Kidney (tissue), 13 donors: ENCODE measurements at regions not wholly inside any gene's neighbourhood (a gene's known extent, or its start where the extent isn't known, plus 50 kb on each side); places are given as distances from the start of the nearest gene placed in this dataset.

Source experiments
- DNase-seq, 5 donors: peaks; one replicate each; pipeline ENCODE4 v3.0.0-alpha.2; 2013 to 2020
- FAIRE-seq: peaks from 2 replicates; lab custom pipeline; 2012; peaks lifted over from hg19 to GRCh38; lab: Jason Lieb, UNC
- H3K27ac ChIP-seq, 2 donors: one replicate each; pipeline ENCODE4 v1.7.0; 2013; ENCODE audit warnings: low read depth in 2 of 2, low read length in 2 of 2, inconsistent platforms in 1 of 2
- H3K27me3 ChIP-seq: one replicate; pipeline ENCODE4 v1.7.1; 2013; ENCODE audit warnings: low read length, inconsistent platforms; ENCODE audit not compliant: control insufficient read depth, insufficient read depth
- H3K36me3 ChIP-seq, 3 donors: one replicate each; pipeline versions ENCODE4 v1.7.0 to v1.7.1; 2013; ENCODE audit warnings: low read length in 3 of 3, control low read depth in 1 of 3, inconsistent platforms in 1 of 3; ENCODE audit not compliant: insufficient read depth in 3 of 3, control insufficient read depth in 2 of 3
- H3K4me1 ChIP-seq, 3 donors: one replicate each; pipeline versions ENCODE4 v1.7.0 to v1.7.1; 2013; ENCODE audit warnings: low read length in 3 of 3, inconsistent platforms in 1 of 3, low read depth in 1 of 3; ENCODE audit not compliant: control insufficient read depth in 2 of 3, insufficient read depth in 2 of 3
- H3K4me3 ChIP-seq, 3 donors: one replicate each; pipeline versions ENCODE4 v1.7.0 to v1.8.1; 2013; ENCODE audit warnings: low read length in 3 of 3, control low read depth in 1 of 3, inconsistent platforms in 1 of 3
- H3K9ac ChIP-seq, 3 donors: one replicate each; pipeline versions ENCODE4 v1.7.0 to v1.7.1; 2013; ENCODE audit warnings: low read length in 3 of 3, control low read depth in 1 of 3, inconsistent platforms in 1 of 3
- H3K9me3 ChIP-seq, 3 donors: one replicate each; pipeline versions ENCODE4 v1.7.0 to v1.7.1; 2013; ENCODE audit warnings: low read length in 3 of 3, control low read depth in 1 of 3, inconsistent platforms in 1 of 3; ENCODE audit not compliant: control insufficient read depth in 2 of 3, insufficient read depth in 1 of 3
- CTCF ChIP-seq: IDR thresholded peaks from 3 replicates; pipeline ENCODE4 v1.5.1; 2012; ENCODE audit warnings: mild to moderate bottlenecking, moderate library complexity, borderline replicate concordance; ENCODE audit not compliant: insufficient read depth; ENCODE audit errors: extremely low read depth
- intact Hi-C: fragments of 100-400 bp; cut with DNase I; formaldehyde crosslinking; loops from one replicate; pipeline ENCODE4 v1.11.1; 2022
- donor health status: control.
- donor health status: control.
- donor health status: control.
- donor health status: control.
- donor health status: control.
- donor health status: DM: yes; HTN: yes; CAD: no.
- donor health status: Normal renal cell carcinoma (clear cell type).

GRCh38 chr2:38154395-38154794 lies 78.4 kb upstream of the CYP1B1 start:
- intact Hi-C loops = no loop called here
- no peak for TF ChIP-seq CTCF
- H3K9ac ChIP-seq = no peak overlapping the region
- H3K4me3 ChIP-seq = no peak overlapping the region
- H3K9me3 ChIP-seq = no peaks in the 10 kb centered on the region
- DNase-seq (no peak), FAIRE-seq (no peak)
- no peaks in the 10 kb centered on the region for H3K36me3 ChIP-seq
- peaks cover 0 to 18% (median 2%) of the 10 kb centered on the region in 3 donors for H3K4me1 ChIP-seq
- H3K27me3 ChIP-seq = no peaks in the 10 kb centered on the region
- H3K27ac ChIP-seq = no peak overlapping the region

GRCh38 chr2:38153476-38154135 lies 77.7 kb upstream of the CYP1B1 start:
- Histone ChIP-seq H3K27me3 (no peaks in the 10 kb centered on the region), H3K27ac (no peak overlapping the region), H3K4me3 (no peak overlapping the region), H3K36me3 (no peaks in the 10 kb centered on the region), H3K9ac (no peak overlapping the region), H3K4me1 (peaks cover 0 to 10% (median 3%) of the 10 kb centered on the region in 3 donors), H3K9me3 (no peaks in the 10 kb centered on the region)
- TF ChIP-seq CTCF = no peak
- no peak for FAIRE-seq
- intact Hi-C loops = no loop called here
- no peak for DNase-seq

- no peak for FAIRE-seq
- Histone ChIP-seq H3K9me3 (no peaks in the 10 kb centered on the region), H3K27ac (no peak overlapping the region), H3K36me3 (no peaks in the 10 kb centered on the region), H3K9ac (no peak overlapping the region), H3K4me1 (peaks cover 0 to 5% (median 3%) of the 10 kb centered on the region in 3 donors), H3K4me3 (no peak overlapping the region), H3K27me3 (no peaks in the 10 kb centered on the region)
- DNase-seq = no peak
- intact Hi-C loops = no loop called here
- TF ChIP-seq CTCF = no peak
These were observed 77.0 kb upstream of the CYP1B1 start for GRCh38 chr2:38152913-38153312.

GRCh38 chr2:38152035-38152434 lies 76.1 kb upstream of the CYP1B1 start:
- FAIRE-seq (no peak), DNase-seq (no peak)
- H3K27me3 ChIP-seq = no peaks in the 10 kb centered on the region
- H3K4me1 ChIP-seq = peaks cover 0 to 5% (median 3%) of the 10 kb centered on the region in 3 donors
- intact Hi-C loops = no loop called here
- no peak for TF ChIP-seq CTCF
- no peak overlapping the region for H3K4me3 ChIP-seq
- no peak overlapping the region for H3K9ac ChIP-seq
- no peak overlapping the region for H3K27ac ChIP-seq
- H3K36me3 ChIP-seq = no peaks in the 10 kb centered on the region
- no peaks in the 10 kb centered on the region for H3K9me3 ChIP-seq
